ENCODE measurements at regions not wholly inside any gene's neighbourhood (a gene's known extent, or its start where the extent isn't known, plus 50 kb on each side); places are given as distances from the start of the nearest gene placed in this dataset.
"Not testable (repeated sequence)": the region's sequence is repeated elsewhere in the genome, so short reads cannot be mapped to it uniquely, and the experiment has no call there.

- H3K9me3 Mint-ChIP-seq (ENCODE audit: unreplicated experiment) = peaks cover 21% of the 10 kb centered on the region
- DNase-seq (ENCODE audit: unreplicated experiment) = no peak
- TF ChIP-seq CTCF (IDR thresholded peaks at IDR 0.05; ENCODE audit: unreplicated experiment) = no peak
- intact Hi-C loops (cut with micrococcal nuclease) = no loop called here
- CTCF ChIA-PET = interaction anchor here (0.6 kb wide), 1 partner anchor 235 kb away, joined by 3 read pairs; no protein-coding TSS in a partner anchor
- H3K4me1 Mint-ChIP-seq (ENCODE audit: insufficient read depth, unreplicated experiment) = no peaks in the 10 kb centered on the region
- no TSS peak for BruUV-seq (replicated peaks)
- POLR2A ChIA-PET = no interaction called here
- H3K27me3 Mint-ChIP-seq (ENCODE audit: insufficient read depth, unreplicated experiment) = no peaks in the 10 kb centered on the region
- H3K36me3 Mint-ChIP-seq (ENCODE audit: insufficient read depth, unreplicated experiment) = no peaks in the 10 kb centered on the region
- H3K4me3 Mint-ChIP-seq (ENCODE audit: unreplicated experiment) = no peak overlapping the region
- no peak overlapping the region for H3K27ac Mint-ChIP-seq (ENCODE audit: low read depth, unreplicated experiment)
Measured at GRCh38 chrX:80573275-80573674, 153.0 kb downstream of the TENT5D start.

GRCh38 chrX:80574486-80575086, 154.3 kb downstream of the TENT5D start:
- H3K4me1 Mint-ChIP-seq (ENCODE audit: insufficient read depth, unreplicated experiment); intact Hi-C loops (cut with micrococcal nuclease); H3K36me3 Mint-ChIP-seq (ENCODE audit: insufficient read depth, unreplicated experiment); POLR2A ChIA-PET; H3K4me3 Mint-ChIP-seq (ENCODE audit: unreplicated experiment); H3K27me3 Mint-ChIP-seq (ENCODE audit: insufficient read depth, unreplicated experiment); H3K27ac Mint-ChIP-seq (ENCODE audit: low read depth, unreplicated experiment); DNase-seq (ENCODE audit: unreplicated experiment); CTCF ChIA-PET; BruUV-seq (replicated peaks): not testable (repeated sequence)
- H3K9me3 Mint-ChIP-seq (ENCODE audit: unreplicated experiment) = peaks cover 13% of the 10 kb centered on the region

- no peak for DNase-seq (ENCODE audit: unreplicated experiment)
- Mint-ChIP-seq H3K36me3 (ENCODE audit: insufficient read depth, unreplicated experiment) (no peaks in the 10 kb centered on the region), H3K4me1 (ENCODE audit: insufficient read depth, unreplicated experiment) (no peaks in the 10 kb centered on the region), H3K27me3 (ENCODE audit: insufficient read depth, unreplicated experiment) (no peaks in the 10 kb centered on the region), H3K27ac (ENCODE audit: low read depth, unreplicated experiment) (no peak overlapping the region), H3K9me3 (ENCODE audit: unreplicated experiment) (peaks cover 13% of the 10 kb centered on the region), H3K4me3 (ENCODE audit: unreplicated experiment) (no peak overlapping the region)
- intact Hi-C loops (cut with micrococcal nuclease) = no loop called here
- CTCF ChIA-PET = interaction anchor here (0.6 to 3.8 kb wide), 5 partner anchors 119 to 898 kb away, joined by 3 to 43 read pairs (median 3); no protein-coding TSS in a partner anchor
- TF ChIP-seq CTCF (IDR thresholded peaks at IDR 0.05; ENCODE audit: unreplicated experiment) = no peak
- POLR2A ChIA-PET = interaction anchor here (0.9 kb wide), 1 partner anchor 63 kb away, joined by 3 read pairs; no protein-coding TSS in a partner anchor
- BruUV-seq (replicated peaks) = no TSS peak
Measured at GRCh38 chrX:80576267-80576666, 156.0 kb downstream of the TENT5D start.

- intact Hi-C loops (cut with micrococcal nuclease) = no loop called here
- H3K4me1 Mint-ChIP-seq (ENCODE audit: insufficient read depth, unreplicated experiment) = no peaks in the 10 kb centered on the region
- peaks cover 13% of the 10 kb centered on the region for H3K9me3 Mint-ChIP-seq (ENCODE audit: unreplicated experiment)
- no peak for DNase-seq (ENCODE audit: unreplicated experiment)
- H3K36me3 Mint-ChIP-seq (ENCODE audit: insufficient read depth, unreplicated experiment) = no peaks in the 10 kb centered on the region
- ChIA-PET POLR2A (no interaction called here), CTCF (interaction anchor here (0.6 to 3.8 kb wide), 8 partner anchors 8 to 1779 kb away, joined by 3 to 43 read pairs (median 3); no protein-coding TSS in a partner anchor)
- BruUV-seq (replicated peaks) = no TSS peak
- H3K27me3 Mint-ChIP-seq (ENCODE audit: insufficient read depth, unreplicated experiment) = no peaks in the 10 kb centered on the region
- no peak overlapping the region for H3K4me3 Mint-ChIP-seq (ENCODE audit: unreplicated experiment)
- H3K27ac Mint-ChIP-seq (ENCODE audit: low read depth, unreplicated experiment) = no peak overlapping the region
- no peak for TF ChIP-seq CTCF (IDR thresholded peaks at IDR 0.05; ENCODE audit: unreplicated experiment)
Measured at GRCh38 chrX:80576806-80577533, 156.7 kb downstream of the TENT5D start.
